IPS DF 6.9 (cell line): ENCODE measurements at regions not wholly inside any gene's neighbourhood (a gene's known extent, or its start where the extent isn't known, plus 50 kb on each side); places are given as distances from the start of the nearest gene placed in this dataset.

Experiments
- DNase-seq: peaks from one replicate; pipeline ENCODE4 v3.0.0-alpha.2; 2013; ENCODE audit warnings: low read depth, low spot score
- H3K27ac ChIP-seq: one replicate; pipeline ENCODE4 v1.5.1; 2013; ENCODE audit warnings: low read length, control low read depth
- H3K27me3 ChIP-seq: 2 replicates; pipeline ENCODE4 v1.6.1; 2013; ENCODE audit warnings: mild to moderate bottlenecking, low read length; ENCODE audit not compliant: control insufficient read depth, insufficient read depth
- H3K36me3 ChIP-seq: 2 replicates; pipeline ENCODE4 v1.6.1; 2013; ENCODE audit warnings: low read length; ENCODE audit not compliant: control insufficient read depth, insufficient read depth
- H3K4me1 ChIP-seq: 2 replicates; pipeline ENCODE4 v1.6.1; 2013; ENCODE audit warnings: low read length; ENCODE audit not compliant: control insufficient read depth, insufficient read depth
- H3K4me3 ChIP-seq: 2 replicates; pipeline ENCODE4 v1.5.1; 2013; ENCODE audit warnings: mild to moderate bottlenecking, low read length
- H3K9me3 ChIP-seq: 2 replicates; pipeline ENCODE4 v1.6.1; 2013; ENCODE audit warnings: low read length, inconsistent platforms; ENCODE audit not compliant: control insufficient read depth, insufficient read depth
- WGBS: extraction: QIAGEN DNeasy Blood & Tissue Kit; methylation state at CpG from one replicate; pipeline ENCODE4 v1.1.7; 2013; ENCODE audit warnings: mixed read lengths, missing lambda C conversion rate; ENCODE audit not compliant: insufficient read length, insufficient coverage; 5-methylcytosine and 5-hydroxymethylcytosine counted together

GRCh38 chr13:107845911-107846310, 369.4 kb downstream of the LIG4 start:
- no peaks in the 10 kb centered on the region for H3K36me3 ChIP-seq
- no CpG with 5 or more reads among the region's 3 CpGs for WGBS
- no peak overlapping the region for H3K27ac ChIP-seq
- no peaks in the 10 kb centered on the region for H3K27me3 ChIP-seq
- no peak for DNase-seq
- no peak overlapping the region for H3K4me3 ChIP-seq
- peaks cover 1% of the 10 kb centered on the region; the same call in 1 of the 2 replicates for H3K4me1 ChIP-seq
- H3K9me3 ChIP-seq = no peaks in the 10 kb centered on the region

DNA sequence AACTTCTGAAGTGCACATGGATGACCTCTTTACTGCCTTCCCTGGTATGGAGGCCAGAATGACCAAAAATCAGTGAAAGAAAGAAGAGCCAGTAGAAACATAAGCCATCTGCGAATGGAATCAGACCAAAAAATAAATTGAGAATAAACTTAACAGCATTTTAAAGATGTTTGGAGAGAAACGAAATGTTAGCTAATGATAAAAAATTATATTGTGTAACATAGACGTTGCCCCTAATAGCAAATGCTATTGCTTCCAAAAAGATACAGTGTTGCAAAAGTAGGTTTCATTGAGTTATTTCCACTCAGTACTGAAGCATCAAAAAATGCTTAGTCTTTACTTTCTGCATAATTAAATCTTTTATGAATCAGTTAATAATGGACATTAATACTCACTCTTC, 371.7 kb downstream of the LIG4 start:
- Histone ChIP-seq H3K9me3 (no peaks in the 10 kb centered on the region), H3K36me3 (no peaks in the 10 kb centered on the region), H3K4me3 (no peak overlapping the region), H3K27ac (no peak overlapping the region), H3K27me3 (no peaks in the 10 kb centered on the region), H3K4me1 (peaks cover 1% of the 10 kb centered on the region; the same call in 1 of the 2 replicates)
- no CpG with 5 or more reads among the region's 3 CpGs for WGBS
- no peak for DNase-seq

DNA sequence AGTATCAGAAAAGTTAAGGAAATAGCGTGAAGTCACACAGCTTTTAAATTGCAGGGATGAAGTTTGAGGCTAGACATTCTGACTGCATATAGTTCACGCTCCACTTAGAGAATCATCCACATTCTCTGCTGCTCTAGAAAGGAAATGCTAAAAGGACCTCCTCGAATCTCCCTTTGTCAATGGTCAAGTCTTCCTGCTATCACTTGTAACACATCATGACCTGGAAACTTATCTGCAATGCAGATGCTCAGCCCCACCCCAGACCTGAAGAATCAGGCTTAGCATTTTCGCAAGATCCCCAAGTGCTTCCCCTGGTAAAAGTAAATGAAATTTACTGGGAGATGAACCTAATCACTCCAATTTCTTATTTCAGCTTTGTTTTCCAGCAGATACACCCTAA, 372.1 kb downstream of the LIG4 start:
- WGBS = no CpG with 5 or more reads among the region's 4 CpGs
- no peak overlapping the region for H3K27ac ChIP-seq
- no peaks in the 10 kb centered on the region for H3K36me3 ChIP-seq
- no peak for DNase-seq
- no peak overlapping the region for H3K4me3 ChIP-seq
- no peaks in the 10 kb centered on the region for H3K9me3 ChIP-seq
- no peaks in the 10 kb centered on the region for H3K27me3 ChIP-seq
- H3K4me1 ChIP-seq = peaks cover 1% of the 10 kb centered on the region; the same call in 1 of the 2 replicates

DNA sequence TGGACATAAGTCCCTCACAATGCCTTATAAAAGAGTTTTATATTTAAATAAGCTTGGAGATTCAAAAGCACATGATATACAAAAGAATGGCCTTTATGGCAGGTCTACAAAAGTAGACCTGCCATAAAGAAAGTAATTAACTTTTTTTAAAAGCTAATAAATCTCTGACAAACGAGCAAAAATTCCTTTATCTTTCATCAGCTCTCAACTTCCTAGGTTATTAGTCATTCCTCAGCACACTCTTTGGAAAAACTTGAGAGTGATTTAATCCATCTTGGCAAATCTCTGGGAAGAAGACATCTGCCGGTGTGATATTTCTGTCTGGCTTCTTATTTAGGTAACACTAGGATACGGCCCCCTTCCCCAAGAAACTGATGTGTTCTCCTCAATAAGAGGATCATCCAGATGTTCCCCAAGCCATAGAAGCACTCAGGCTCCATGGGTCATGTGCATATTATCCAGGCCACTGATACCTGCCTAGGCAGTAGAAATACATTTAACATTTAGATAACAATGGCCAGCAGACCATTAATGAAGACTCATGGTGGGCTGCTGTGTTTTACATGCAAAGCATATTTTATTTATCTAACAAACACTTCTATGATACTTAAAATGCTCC, 372.7 kb downstream of the LIG4 start:
- no peak for DNase-seq
- no CpG with 5 or more reads among the region's 3 CpGs for WGBS
- Histone ChIP-seq H3K9me3 (no peaks in the 10 kb centered on the region), H3K27ac (no peak overlapping the region), H3K27me3 (no peaks in the 10 kb centered on the region), H3K36me3 (no peaks in the 10 kb centered on the region), H3K4me1 (peaks cover 1% of the 10 kb centered on the region; the same call in 1 of the 2 replicates), H3K4me3 (no peak overlapping the region)

GRCh38 chr13:107838588-107839161, 376.7 kb downstream of the LIG4 start:
- no peak for DNase-seq
- Histone ChIP-seq H3K4me3 (no peak overlapping the region), H3K4me1 (peaks cover 1% of the 10 kb centered on the region; the same call in 1 of the 2 replicates), H3K27me3 (no peaks in the 10 kb centered on the region), H3K9me3 (no peaks in the 10 kb centered on the region), H3K36me3 (no peaks in the 10 kb centered on the region), H3K27ac (no peak overlapping the region)
- WGBS = no CpG with 5 or more reads among the region's 3 CpGs

GRCh38 chr13:107836685-107837084, 378.7 kb downstream of the LIG4 start:
- H3K4me1 ChIP-seq = no peaks in the 10 kb centered on the region; the same call in 1 of the 2 replicates
- WGBS = no CpG with 5 or more reads among the region's 6 CpGs

GRCh38 chr13:107835339-107836018, 379.9 kb downstream of the LIG4 start:
- Histone ChIP-seq H3K27ac (no peak overlapping the region), H3K36me3 (no peaks in the 10 kb centered on the region), H3K4me3 (no peak overlapping the region), H3K27me3 (no peaks in the 10 kb centered on the region), H3K4me1 (no peaks in the 10 kb centered on the region; the same call in 1 of the 2 replicates), H3K9me3 (no peaks in the 10 kb centered on the region)
- DNase-seq = no peak
- WGBS = no CpG with 5 or more reads among the region's 4 CpGs

More at GRCh38 chr13:107836685-107837084, 378.7 kb downstream of the LIG4 start:
- Histone ChIP-seq H3K27ac (no peak overlapping the region), H3K4me3 (no peak overlapping the region), H3K36me3 (no peaks in the 10 kb centered on the region), H3K27me3 (no peaks in the 10 kb centered on the region), H3K9me3 (no peaks in the 10 kb centered on the region)
- no peak for DNase-seq

DNA sequence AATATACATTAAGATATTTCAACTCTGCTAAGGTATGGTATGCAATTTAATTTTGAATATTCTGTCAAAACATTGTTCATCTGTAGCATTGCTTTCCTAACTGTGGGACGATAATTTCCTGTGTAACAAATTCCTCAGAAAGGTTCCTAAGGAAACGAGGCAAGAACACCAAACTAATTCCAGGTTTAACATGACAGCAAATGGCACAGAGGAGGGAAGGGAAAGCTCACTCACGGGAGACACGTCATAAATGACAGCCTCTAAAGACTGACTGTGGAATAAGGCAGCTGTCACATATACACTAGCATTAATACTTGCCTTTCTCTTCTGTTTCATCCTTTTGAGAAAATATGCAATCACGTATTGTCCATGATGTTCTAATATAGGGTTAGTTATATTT, 380.6 kb downstream of the LIG4 start:
- H3K36me3 ChIP-seq = no peaks in the 10 kb centered on the region
- H3K27me3 ChIP-seq = no peaks in the 10 kb centered on the region
- no peak for DNase-seq
- no peaks in the 10 kb centered on the region; the same call in 1 of the 2 replicates for H3K4me1 ChIP-seq
- H3K4me3 ChIP-seq = no peak overlapping the region
- no CpG with 5 or more reads among the region's 5 CpGs for WGBS
- no peak overlapping the region for H3K27ac ChIP-seq
- no peaks in the 10 kb centered on the region for H3K9me3 ChIP-seq

DNA sequence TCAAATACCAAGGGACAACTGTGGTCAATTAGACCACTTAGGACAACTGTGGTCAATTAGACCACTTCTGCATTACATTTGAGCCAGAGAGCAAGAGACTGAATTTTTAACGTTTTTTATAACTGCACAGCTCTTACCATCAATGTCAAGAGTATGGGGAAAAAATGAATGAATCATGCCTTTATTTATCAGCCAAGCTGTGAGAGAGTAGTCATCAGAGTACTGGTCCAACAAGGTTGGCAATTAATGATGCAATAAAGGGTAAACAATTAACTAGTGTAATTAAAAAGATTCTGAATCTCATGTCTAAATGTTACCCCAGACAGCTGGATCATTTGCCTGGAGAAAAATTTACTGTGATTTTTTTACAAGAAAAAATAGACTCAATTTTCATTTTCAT, 381.1 kb downstream of the LIG4 start:
- Histone ChIP-seq H3K27me3 (no peaks in the 10 kb centered on the region), H3K27ac (no peak overlapping the region), H3K9me3 (no peaks in the 10 kb centered on the region), H3K4me3 (no peak overlapping the region), H3K36me3 (no peaks in the 10 kb centered on the region), H3K4me1 (no peaks in the 10 kb centered on the region; the same call in 1 of the 2 replicates)
- DNase-seq = no peak
- no CpG with 5 or more reads among the region's 1 CpG for WGBS

DNA sequence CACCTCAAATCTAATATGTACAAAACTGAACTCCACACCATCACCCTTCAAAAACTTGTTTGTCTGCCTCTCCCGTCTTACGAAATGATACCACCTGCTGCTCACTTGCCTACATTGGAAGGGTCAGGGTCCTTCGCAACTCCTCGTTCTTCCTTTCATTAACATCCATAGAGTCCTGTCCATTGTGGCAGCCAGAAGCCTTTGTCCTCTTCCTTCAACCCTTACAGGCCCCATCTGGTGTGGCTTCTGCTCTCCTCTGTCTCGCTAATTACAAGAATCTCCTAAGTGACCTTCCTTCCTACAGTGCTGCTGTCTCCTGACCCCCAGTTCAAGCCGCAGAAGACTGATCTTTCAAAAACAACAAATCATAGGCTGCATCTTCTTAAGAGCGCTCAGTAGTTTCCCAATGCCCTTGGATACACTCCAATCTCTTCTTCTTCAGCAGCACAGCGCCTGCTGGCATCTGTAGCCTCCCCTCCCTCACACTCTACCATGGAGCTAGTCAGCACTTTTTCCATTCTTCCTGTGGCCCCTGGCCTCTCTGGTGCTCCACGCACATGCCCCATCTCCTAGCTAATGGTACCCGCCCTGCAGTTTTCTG, 382.7 kb downstream of the LIG4 start:
- no peaks in the 10 kb centered on the region for H3K27me3 ChIP-seq
- whole genome bisulfite sequencing = no CpG with 5 or more reads among the region's 10 CpGs
- H3K9me3 ChIP-seq = no peaks in the 10 kb centered on the region
- no peaks in the 10 kb centered on the region for H3K36me3 ChIP-seq
- no peaks in the 10 kb centered on the region; the same call in 1 of the 2 replicates for H3K4me1 ChIP-seq
- DNase-seq = no peak
- H3K4me3 ChIP-seq = no peak overlapping the region
- no peak overlapping the region for H3K27ac ChIP-seq
